H1 (cell line): ENCODE measurements at regions not wholly inside any gene's neighbourhood (a gene's known extent, or its start where the extent isn't known, plus 50 kb on each side); places are given as distances from the start of the nearest gene placed in this dataset.

Experiments used
- BRCA1 ChIP-seq: IDR thresholded peaks from 2 replicates; pipeline ENCODE4 v1.6.1; 2012; ENCODE audit warnings: low read depth, low read length, improper control_type of control experiment
- CBX5 ChIP-seq: fragments of 300-800, 300-1000 bp; sonication (generic); IDR thresholded peaks from 2 replicates; pipeline ENCODE4 v1.7.1; 2016; ENCODE audit warnings: antibody characterized with exemption, low read length, low read depth
- CTCF ChIP-seq, 3 experiments: IDR thresholded peaks; 1 replicate in 2 of 3; 2 replicates in 1 of 3; pipeline versions ENCODE4 v1.5.1 to v1.6.1; 2011; ENCODE audit warnings: low read length in 3 of 3, mild to moderate bottlenecking in 3 of 3, inconsistent platforms in 2 of 3, low read depth in 1 of 3, moderate library complexity in 1 of 3; ENCODE audit not compliant: insufficient read depth in 1 of 3; ENCODE audit errors: control extremely low read depth in 1 of 3
- FOSL1 ChIP-seq: IDR thresholded peaks from 2 replicates; pipeline ENCODE4 v1.6.1; 2011; ENCODE audit warnings: mild to moderate bottlenecking, low read depth, low read length, moderate library complexity; ENCODE audit not compliant: insufficient read depth
- MAFK ChIP-seq: IDR thresholded peaks from 2 replicates; pipeline ENCODE4 v1.6.1; 2012; ENCODE audit warnings: low read depth, mild to moderate bottlenecking, improper control_type of control experiment, low read length
- MAX ChIP-seq: IDR thresholded peaks from 2 replicates; pipeline ENCODE4 v1.6.1; 2012; ENCODE audit warnings: inconsistent platforms
- POLR2A ChIP-seq, 2 experiments: IDR thresholded peaks; 1 replicate in 1 of 2; 2 replicates in 1 of 2; pipeline ENCODE4 v1.6.1; 2011; ENCODE audit warnings: low read depth in 2 of 2, low read length in 2 of 2, mild to moderate bottlenecking in 2 of 2; ENCODE audit errors: control extremely low read depth in 1 of 2
- POU5F1 ChIP-seq: IDR thresholded peaks from 2 replicates; pipeline ENCODE4 v1.6.1; 2011; ENCODE audit warnings: low read depth, mild to moderate bottlenecking, low read length, moderate library complexity
- RAD21 ChIP-seq, 2 experiments: IDR thresholded peaks in 1 of 2; conservative IDR thresholded peaks in 1 of 2; 2 replicates each; pipeline ENCODE4 v1.6.1; 2011; ENCODE audit warnings: low read depth in 2 of 2, low read length in 2 of 2, improper control_type of control experiment in 1 of 2, inconsistent platforms in 1 of 2, mild to moderate bottlenecking in 1 of 2, moderate library complexity in 1 of 2
- RXRA ChIP-seq: IDR thresholded peaks from 2 replicates; pipeline ENCODE4 v1.6.1; 2011; ENCODE audit warnings: low read depth, mild to moderate bottlenecking, low read length, moderate library complexity; ENCODE audit not compliant: insufficient read depth
- SP1 ChIP-seq: IDR thresholded peaks from 2 replicates; pipeline ENCODE4 v1.6.1; 2011; ENCODE audit warnings: low read depth, low read length
- ZNF274 ChIP-seq: IDR thresholded peaks from 2 replicates; pipeline ENCODE4 v1.7.0; 2012; ENCODE audit warnings: low read length, borderline replicate concordance; ENCODE audit errors: extremely low read depth
- TF ChIP-seq, protein P1 (sequence below): IDR thresholded peaks from 2 replicates; pipeline ENCODE4 v1.6.1; 2012; ENCODE audit warnings: inconsistent platforms

- TF ChIP-seq BRCA1 (no peak), MAFK (no peak), ZNF274 (no peak), SP1 (no peak), CBX5 (no peak), FOSL1 (no peak), POLR2A (IDR thresholded peaks at IDR 0.05; ENCODE audit: control extremely low read depth in 1 of 2, low read depth in 2 of 2, low read length in 2 of 2) (no peak), CTCF (IDR thresholded peaks at IDR 0.05; ENCODE audit: control extremely low read depth in 1 of 3, insufficient read depth in 1 of 3, low read depth in 1 of 3, low read length in 3 of 3) (no peak), RAD21 (IDR thresholded peaks at IDR 0.05 in 1 of 2, conservative IDR thresholded peaks at IDR 0.05 in 1 of 2; ENCODE audit: low read depth in 2 of 2, low read length in 2 of 2) (no peak), RXRA (no peak), MAX (no peak), POU5F1 (no peak)
- TF ChIP-seq, protein P1, sequence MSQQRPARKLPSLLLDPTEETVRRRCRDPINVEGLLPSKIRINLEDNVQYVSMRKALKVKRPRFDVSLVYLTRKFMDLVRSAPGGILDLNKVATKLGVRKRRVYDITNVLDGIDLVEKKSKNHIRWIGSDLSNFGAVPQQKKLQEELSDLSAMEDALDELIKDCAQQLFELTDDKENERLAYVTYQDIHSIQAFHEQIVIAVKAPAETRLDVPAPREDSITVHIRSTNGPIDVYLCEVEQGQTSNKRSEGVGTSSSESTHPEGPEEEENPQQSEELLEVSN, result no peak
These were observed 151.3 kb downstream of the CDC5L start for GRCh38 chr6:44538807-44539201.
